GM23248 (cell line): ENCODE measurements at regions not wholly inside any gene's neighbourhood (a gene's known extent, or its start where the extent isn't known, plus 50 kb on each side); places are given as distances from the start of the nearest gene placed in this dataset.

Experiments used
- EZH2 ChIP-seq: fragments of 200-600 bp; sonication (generic); IDR thresholded peaks from 2 replicates; pipeline ENCODE4 v1.6.1; 2018; ENCODE audit warnings: antibody characterized with exemption, mild to moderate bottlenecking; ENCODE audit not compliant: insufficient read depth, poor library complexity, severe bottlenecking
- EZH2phosphoT487 ChIP-seq: fragments of 200-600 bp; sonication (generic); IDR thresholded peaks from 2 replicates; pipeline ENCODE4 v1.6.1; 2018; ENCODE audit warnings: antibody characterized with exemption, moderate library complexity, mild to moderate bottlenecking, low read depth; ENCODE audit not compliant: insufficient read depth

- TF ChIP-seq EZH2 (no peak), EZH2phosphoT487 (no peak)
Measured at GRCh38 chr3:22916933-22917332, 286.2 kb upstream of the UBE2E2 start.
